Retinal pigment epithelial cell (primary cell): ENCODE measurements at regions not wholly inside any gene's neighbourhood (a gene's known extent, or its start where the extent isn't known, plus 50 kb on each side); places are given as distances from the start of the nearest gene placed in this dataset.

Experiments
- DNase-seq: peaks from one replicate; pipeline ENCODE4 v3.0.0-alpha.2; 2010; ENCODE audit warnings: low read depth
- H3K4me3 ChIP-seq: 2 replicates; pipeline ENCODE4 v1.5.1; 2011; ENCODE audit warnings: mild to moderate bottlenecking, low read length, control low read depth, moderate library complexity
- TF ChIP-seq, protein P1 (sequence below): conservative IDR thresholded peaks from 2 replicates; pipeline ENCODE4 v1.5.1; 2011; ENCODE audit warnings: low read depth, low read length, control low read depth, inconsistent platforms

DNA sequence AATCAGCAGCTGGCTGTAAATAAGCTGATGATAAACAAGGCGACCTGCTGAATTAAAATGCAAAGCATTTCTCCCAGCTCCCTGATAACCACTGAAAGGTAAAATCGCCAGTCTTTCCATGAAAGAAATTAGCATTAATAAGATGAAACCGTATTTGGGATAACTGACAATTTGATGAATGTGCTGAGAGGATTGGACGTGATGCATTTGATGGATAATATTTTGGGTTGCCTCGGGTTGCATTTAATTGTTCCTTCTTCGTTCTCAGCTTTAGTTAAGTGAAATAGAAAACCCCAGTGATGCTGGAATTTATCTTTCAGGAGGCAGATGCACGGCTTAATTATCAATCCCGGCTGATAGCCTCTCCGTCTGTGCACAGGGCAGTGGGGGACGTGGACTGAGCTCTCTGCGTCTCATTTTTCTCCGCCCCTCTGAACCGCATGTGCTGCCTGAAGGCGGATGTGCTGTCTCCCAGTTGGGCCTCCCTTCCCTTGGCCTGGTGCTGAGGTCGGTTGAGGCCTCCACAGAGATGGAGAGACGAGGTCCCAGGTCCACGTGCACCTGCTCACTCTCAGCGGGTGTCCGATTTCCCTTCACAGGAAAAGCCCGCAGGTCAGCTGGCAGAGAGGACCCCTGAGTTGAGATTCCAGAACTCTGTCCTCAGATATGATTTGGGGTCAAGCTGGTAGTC, 846.2 kb downstream of the BRD1 start:
- DNase-seq, result no peak
- H3K4me3 ChIP-seq, result no peak overlapping the region

DNA sequence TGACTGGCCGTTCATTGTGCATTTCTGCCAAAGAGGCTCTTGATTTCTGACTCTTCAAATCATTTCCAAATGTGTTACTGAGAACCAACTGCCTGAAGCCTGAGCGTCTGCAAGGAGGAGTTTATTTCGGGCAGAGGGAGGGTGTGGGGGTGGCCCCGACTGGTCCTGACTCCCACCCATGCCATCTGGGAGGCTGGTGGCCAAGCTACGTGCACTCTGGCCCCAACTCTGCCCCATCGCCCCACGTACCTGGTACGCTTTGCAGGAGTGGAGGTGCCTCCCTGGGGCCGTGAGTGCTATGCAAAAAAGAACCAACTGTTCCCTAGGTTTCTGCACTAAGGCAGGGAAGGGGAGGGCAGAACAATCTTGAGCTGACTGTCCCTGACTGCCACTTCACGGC, 846.8 kb downstream of the BRD1 start:
- no peak for DNase-seq
- TF ChIP-seq, protein P1, sequence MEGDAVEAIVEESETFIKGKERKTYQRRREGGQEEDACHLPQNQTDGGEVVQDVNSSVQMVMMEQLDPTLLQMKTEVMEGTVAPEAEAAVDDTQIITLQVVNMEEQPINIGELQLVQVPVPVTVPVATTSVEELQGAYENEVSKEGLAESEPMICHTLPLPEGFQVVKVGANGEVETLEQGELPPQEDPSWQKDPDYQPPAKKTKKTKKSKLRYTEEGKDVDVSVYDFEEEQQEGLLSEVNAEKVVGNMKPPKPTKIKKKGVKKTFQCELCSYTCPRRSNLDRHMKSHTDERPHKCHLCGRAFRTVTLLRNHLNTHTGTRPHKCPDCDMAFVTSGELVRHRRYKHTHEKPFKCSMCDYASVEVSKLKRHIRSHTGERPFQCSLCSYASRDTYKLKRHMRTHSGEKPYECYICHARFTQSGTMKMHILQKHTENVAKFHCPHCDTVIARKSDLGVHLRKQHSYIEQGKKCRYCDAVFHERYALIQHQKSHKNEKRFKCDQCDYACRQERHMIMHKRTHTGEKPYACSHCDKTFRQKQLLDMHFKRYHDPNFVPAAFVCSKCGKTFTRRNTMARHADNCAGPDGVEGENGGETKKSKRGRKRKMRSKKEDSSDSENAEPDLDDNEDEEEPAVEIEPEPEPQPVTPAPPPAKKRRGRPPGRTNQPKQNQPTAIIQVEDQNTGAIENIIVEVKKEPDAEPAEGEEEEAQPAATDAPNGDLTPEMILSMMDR, result no peak
- no peak overlapping the region for H3K4me3 ChIP-seq

More for the DNA sequence above, 846.2 kb downstream of the BRD1 start:
- TF ChIP-seq, protein P1, result no peak

DNA sequence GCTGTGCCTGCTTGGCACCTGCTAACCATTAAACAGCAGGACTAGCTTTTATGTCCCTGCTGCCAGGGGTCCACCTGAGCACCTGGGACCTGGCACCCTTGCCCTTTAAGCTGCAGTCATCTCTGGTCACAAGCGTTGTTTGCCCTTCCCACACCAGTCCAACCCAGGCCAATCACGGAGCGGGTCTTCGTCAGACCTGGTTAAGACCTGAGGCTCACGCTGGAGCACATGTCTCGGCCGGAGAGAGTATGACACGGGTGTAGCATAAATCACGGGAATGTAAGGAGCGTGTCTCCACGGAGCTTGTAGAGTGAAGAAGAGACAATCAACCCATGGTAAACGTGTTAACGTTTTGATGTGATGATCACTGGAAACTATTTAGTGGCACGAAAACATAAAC, 847.3 kb downstream of the BRD1 start:
- TF ChIP-seq, protein P1, result no peak
- DNase-seq, result no peak
- H3K4me3 ChIP-seq, result no peak overlapping the region

DNA sequence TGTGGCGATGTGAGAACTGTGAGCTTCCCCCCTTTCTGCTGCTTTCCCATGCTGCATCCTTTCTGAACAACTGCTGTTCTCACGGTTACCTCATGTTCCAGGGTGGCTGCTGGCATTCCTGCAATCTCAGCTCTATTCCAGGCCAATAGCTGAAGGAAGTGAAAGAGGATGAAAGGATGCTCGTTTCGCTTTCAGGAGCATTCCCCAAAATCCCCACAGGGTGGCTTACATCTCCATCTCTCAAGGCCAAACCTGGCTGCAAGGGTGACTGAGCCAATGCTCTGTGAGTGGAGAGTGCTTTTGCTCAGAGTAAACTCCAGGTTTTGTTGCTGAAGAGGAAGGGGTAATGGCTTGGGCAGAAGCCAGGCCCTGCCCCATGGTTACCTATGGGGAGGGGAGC, 848.2 kb downstream of the BRD1 start:
- no peak overlapping the region for H3K4me3 ChIP-seq
- DNase-seq, result no peak
- TF ChIP-seq, protein P1, result no peak

DNA sequence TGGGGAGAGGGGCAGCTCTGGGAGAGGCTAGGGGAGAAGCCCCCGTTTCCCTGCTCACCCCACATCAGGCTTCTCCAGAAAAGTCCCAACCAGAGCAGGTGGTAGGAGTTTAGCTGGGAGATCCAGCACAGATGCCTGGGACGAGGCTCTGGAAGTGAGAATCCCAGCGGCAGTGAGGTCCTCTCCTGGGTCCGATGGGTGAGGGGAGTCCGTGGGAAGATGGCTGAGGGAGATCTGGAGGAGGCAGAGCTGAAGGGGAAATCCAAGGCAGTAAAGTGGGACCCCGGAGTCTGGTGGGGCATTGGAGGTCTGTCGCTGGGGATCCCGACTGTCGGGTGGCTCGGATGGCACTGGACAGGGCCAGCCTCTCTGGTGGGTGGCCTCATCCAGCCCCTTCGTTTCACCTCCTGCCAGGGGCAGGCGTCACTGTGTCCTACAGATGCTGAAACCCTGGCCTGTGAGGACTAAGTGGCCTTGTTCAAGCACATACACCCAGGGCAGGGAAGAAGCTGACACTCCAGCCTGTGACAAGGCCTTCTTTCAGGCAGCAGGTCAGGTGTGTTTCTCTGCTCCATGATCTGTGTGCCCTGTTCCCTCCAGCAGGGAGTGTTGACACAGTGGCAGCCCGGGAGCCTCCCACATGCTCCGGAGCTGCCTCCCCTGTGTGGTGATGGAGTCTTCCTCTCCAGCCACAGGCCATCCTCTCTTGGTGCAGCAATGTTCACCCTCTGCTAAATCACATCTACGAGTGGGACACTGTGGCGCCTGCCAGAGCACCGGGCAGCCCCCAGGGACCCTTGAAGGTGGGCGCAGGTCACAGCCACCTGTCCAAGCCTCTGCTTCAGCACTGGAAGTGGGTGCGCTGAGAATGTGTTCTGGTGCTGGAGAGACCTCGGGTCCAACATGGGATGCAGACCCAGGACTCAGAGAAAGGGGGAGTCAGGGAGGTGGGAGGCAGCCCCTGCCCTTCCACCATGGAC, 850.8 kb downstream of the BRD1 start:
- H3K4me3 ChIP-seq, result no peak overlapping the region
- no peak for DNase-seq
- TF ChIP-seq, protein P1, result no peak

DNA sequence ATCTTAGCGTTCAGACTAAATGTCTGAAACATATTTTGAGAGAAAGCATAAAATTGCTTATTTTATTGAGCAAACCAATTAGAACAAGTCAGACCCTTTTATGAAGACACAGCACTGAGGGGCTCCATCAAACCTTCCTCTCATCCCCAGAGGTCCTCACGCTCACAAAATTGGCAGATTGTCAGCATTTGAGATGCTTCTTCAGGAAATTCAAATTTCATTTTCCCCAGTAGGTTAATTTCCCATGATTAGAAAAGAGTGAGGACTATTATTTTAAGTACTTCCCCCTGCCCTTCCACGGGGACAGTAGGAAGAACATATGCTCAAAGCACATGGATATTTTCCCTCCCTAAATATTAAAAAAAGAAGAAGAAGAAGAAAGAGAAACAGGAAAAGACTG, 851.8 kb downstream of the BRD1 start:
- TF ChIP-seq, protein P1, result no peak
- no peak for DNase-seq

More for the DNA sequence above, 851.8 kb downstream of the BRD1 start:
- no peak overlapping the region for H3K4me3 ChIP-seq
